GM10266 (cell line): ENCODE measurements at regions not wholly inside any gene's neighbourhood (a gene's known extent, or its start where the extent isn't known, plus 50 kb on each side); places are given as distances from the start of the nearest gene placed in this dataset.
"Not testable (repeated sequence)": the region's sequence is repeated elsewhere in the genome, so short reads cannot be mapped to it uniquely, and the experiment has no call there.

Experiments used
- DNase-seq: peaks from one replicate; pipeline ENCODE4 v3.0.0; 2012; ENCODE audit errors: extremely low spot score
- CTCF ChIP-seq: IDR thresholded peaks from 2 replicates; pipeline ENCODE4 v1.5.1; 2012; ENCODE audit warnings: mild to moderate bottlenecking, low read depth; ENCODE audit not compliant: control insufficient read depth, insufficient read depth; ENCODE audit errors: missing control alignments

GRCh38 chr12:102344691-102345090 lies 135.7 kb downstream of the IGF1 start:
- DNase-seq = no peak
- TF ChIP-seq CTCF = no peak

- no peak for TF ChIP-seq CTCF
- DNase-seq = no peak
Measured at GRCh38 chr12:102343361-102344121, 136.8 kb downstream of the IGF1 start.

- TF ChIP-seq CTCF = no peak
- DNase-seq = no peak
Measured at GRCh38 chr12:102342281-102343006, 137.9 kb downstream of the IGF1 start.

- DNase-seq = no peak
Measured at GRCh38 chr12:102334765-102335164, 137.1 kb upstream of the PMCH start.

GRCh38 chr12:102331419-102331818 lies 133.8 kb upstream of the PMCH start:
- no peak for DNase-seq
- no peak for TF ChIP-seq CTCF

More at GRCh38 chr12:102334765-102335164, 137.1 kb upstream of the PMCH start:
- TF ChIP-seq CTCF = no peak

- TF ChIP-seq CTCF = no peak
- no peak for DNase-seq
Measured at GRCh38 chr12:102329883-102330282, 132.2 kb upstream of the PMCH start.

GRCh38 chr12:102326982-102327381 lies 129.3 kb upstream of the PMCH start:
- no peak for DNase-seq
- TF ChIP-seq CTCF = no peak

GRCh38 chr12:102325108-102325507 lies 127.5 kb upstream of the PMCH start:
- not testable (repeated sequence) for DNase-seq
